HG03354 (cell line): ENCODE measurements at regions not wholly inside any gene's neighbourhood (a gene's known extent, or its start where the extent isn't known, plus 50 kb on each side); places are given as distances from the start of the nearest gene placed in this dataset.

Source experiments
- ATAC-seq: cut with Tn5 transposase; IDR thresholded peaks from one replicate; pipeline ENCODE4 v1.9.1; 2021; ENCODE audit warnings: mild to moderate bottlenecking; ENCODE audit not compliant: unreplicated experiment, poor library complexity, severe bottlenecking

DNA sequence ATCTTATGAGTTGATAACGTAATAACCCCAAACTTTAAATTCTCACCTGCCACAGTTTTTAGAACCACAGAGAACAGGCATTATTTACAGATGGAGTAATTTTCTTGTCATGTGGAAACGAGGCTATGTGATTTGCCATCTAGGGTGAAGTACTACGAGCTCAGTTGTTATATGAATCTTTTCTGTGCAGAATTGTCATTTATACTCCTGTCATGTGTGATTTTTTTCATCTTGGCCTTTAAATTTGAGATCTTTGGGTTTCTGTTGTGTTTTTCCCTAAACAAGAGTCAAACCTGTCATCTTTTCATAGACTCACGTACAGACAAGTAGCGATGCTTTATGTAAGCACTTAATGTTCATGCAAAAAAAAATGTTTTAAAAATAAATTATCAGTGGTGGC is 153.7 kb upstream of the TAC1 start:
- ATAC-seq, result no peak

DNA sequence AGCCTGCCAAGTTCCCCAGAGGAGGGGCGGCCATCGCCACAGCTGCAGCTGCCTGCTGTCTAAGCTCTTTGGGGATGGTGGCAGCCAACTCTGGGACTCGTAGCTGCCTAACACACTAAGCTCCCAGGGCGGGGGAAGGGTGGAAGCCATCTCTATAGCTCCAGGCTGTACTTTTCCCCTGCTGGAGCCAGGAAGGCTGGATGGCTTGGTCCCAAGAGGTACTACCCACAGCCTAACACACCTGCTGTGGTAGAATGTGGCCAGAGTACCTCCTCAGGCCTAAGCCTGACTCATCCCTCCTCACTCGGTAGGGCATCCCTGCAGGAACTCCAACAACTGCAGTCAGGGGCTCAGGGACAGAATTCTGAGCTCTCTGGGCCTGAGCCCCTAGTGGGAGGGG is 151.7 kb upstream of the TAC1 start:
- no peak for ATAC-seq

DNA sequence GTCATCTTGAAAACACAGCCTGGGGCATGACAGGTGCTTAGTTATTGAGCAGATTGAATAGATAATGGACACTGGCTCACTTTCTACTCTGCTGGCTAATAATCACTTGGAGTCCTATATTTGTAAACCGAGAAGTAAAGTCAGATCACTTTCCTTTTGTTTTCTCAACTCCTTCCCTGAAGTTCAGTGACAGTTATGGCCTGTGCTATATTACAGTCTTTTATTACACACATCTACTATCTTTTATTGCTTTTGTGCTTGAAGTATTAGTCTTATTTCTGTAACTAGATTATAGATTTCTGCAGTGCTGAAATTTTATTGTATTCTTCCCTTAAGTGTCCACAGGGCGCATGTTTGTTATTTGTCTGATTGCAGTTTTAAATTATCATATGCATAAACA is 136.4 kb upstream of the TAC1 start:
- no peak for ATAC-seq

DNA sequence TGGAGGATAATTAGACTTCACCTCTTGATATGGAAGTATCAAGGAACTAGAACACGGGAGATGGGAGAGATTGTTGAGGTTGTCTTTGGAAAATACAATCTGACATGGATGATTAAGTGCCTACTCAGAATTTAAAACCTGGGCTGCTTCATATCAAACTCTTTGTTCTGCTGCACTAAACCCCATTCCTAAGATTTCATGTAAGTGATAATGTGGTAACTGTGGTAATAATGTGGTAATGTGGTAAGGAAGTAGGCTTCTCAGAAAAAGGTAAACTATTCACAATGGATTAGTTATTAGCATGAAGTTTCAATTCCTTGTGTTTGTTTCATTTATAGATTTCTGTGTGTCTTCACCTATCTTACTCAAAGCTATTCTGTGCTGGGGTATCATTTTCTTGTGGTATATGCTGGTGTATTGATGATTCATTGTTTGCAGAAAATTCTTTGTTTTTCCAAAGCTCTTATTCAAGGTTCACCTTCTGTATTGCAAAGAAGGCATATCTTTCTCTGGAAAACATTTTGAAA is 129.9 kb upstream of the TAC1 start:
- peak; percentile 83 for ATAC-seq

DNA sequence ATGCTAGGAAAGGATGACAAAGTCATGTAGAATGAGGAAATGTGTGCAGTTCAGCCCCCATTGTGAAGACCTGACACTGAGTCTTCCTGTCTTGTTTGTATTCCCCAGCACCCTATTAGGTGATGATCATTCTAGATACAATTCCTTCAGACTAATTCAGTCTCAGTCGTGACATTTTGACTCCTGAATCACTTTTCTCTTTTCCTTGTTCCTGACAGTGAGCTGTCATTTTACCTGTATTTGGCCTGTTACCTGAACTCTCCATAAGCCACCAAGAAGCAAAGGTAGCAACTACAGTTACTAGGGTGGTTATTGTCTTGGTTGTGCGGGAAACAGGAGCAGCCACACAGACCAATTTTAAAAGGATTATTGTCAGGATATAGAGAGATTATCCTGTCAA is 111.4 kb upstream of the TAC1 start:
- ATAC-seq, result no peak

DNA sequence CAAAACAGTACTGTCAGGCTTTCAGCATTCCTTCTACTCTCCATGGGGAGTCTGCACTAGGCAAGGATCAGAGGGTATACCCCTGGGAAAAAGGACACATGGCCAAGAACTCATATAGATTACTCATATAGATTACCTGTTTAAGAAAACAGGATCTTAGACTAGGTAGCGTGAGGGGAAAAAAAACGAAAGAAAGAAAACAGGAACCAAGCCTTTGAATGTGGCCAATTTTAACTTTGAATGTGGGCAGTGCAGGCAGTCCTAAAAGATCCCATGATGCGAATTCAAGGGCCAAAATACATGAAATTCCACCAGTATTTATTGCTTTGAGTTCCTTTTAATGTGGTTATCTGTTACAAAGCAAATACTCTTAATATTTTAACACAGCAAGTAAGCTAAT is 108.6 kb upstream of the TAC1 start:
- peak; percentile 85 for ATAC-seq

DNA sequence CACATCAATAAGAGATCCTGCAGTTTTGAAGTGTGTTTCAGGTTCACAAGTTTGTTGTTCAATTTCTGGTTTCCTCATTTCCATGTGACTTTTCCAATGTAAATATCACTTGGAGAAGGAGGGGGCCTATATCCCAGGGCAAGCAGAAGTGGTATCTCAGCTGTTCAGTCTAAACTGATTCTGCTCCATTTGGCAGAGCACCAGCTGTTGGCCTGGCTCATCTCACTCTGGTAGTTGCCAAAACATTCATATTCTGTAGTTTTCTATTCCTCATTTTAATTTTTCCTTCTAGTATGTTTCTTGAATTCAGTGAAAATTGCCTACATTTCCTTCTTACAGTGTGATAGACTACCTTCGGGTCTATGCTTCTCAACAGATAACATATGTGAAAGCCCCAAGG is 101.8 kb upstream of the TAC1 start:
- ATAC-seq, result no peak

DNA sequence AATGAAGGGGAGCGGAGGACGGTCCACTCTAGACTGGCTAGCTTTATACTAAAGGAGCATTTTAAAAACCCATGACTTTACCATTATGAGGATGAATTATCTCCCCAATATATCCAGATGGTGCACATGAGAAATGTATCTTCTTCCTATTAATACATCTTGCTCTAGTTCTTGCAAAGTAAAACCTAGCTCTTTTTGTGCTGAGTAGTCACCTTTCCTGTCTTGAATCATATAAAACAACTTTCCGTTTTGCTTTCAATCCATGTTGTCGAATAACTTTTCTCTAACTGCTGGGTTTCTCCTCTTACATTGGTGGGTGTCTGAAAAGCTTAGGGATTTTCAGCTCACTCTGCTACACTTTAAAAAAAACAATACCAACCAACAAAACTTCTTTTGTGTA is 96.3 kb upstream of the TAC1 start:
- no peak for ATAC-seq

DNA sequence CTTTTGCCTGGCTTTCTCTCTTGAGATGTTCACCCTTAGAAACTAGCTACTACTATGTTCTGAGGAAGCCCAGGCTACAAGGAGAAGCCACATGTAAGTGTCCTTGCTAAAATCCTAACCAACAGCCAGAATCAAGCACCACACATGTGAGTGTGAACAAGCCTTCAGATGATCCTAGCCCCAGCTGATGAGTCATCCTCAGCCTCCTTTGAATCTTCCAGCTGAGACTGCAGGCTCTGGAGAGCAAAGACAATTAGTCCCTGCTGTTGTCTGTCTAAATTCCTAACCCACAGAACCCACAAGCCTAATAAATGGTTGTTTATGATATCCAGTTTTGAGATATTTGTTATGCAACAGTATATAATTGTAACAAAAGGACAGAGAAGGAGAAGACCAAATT is 92.8 kb upstream of the TAC1 start:
- no peak for ATAC-seq

DNA sequence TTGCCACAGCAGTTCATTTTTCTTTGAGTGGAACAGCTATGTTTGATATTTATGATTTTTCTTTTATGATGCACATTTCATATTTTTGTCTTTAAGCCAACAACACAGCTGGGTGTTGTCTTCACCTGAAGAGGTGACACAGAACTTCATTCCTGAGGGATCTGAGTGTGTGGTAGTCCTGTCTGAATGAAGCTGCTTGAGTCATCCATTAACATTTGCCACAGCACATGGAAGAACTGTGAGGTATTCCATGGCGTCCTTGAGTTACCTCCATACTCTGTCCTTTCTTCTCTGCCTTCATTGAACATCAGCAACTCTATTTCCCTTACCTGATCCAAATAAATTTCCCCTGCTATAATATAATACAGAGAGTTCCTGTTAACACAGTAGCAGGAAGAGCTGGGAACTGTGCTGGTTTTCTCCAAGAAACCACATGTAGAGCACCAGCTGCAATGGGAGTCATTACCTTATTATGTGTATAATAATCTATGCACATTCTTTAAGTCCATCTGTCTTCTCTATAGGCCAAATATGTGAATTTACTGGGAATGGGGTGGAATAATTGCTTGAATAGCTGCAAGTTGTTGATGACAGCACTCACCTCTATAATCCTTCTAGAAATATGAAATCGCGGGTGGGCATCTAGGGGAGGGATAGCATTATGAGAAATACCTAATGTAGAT is 72.4 kb upstream of the TAC1 start:
- no peak for ATAC-seq

DNA sequence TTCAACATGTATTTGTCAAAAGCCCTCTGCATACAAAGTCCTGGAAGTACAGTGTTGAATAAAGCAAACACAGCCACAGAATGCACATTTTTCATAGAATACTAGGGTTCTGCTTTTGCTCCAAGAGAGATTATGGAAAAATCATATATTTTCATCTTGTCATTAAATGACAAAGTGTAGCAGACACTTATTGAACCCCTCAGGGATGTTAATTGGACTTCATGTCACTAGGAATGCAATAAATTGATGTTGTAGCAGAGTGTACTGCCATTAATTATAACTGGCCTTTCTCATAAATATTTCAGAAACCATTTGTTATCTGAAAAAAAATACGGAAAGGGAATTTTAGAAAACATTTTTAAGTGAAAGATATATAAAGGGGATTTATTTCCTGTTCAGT is 64.5 kb upstream of the TAC1 start:
- no peak for ATAC-seq

DNA sequence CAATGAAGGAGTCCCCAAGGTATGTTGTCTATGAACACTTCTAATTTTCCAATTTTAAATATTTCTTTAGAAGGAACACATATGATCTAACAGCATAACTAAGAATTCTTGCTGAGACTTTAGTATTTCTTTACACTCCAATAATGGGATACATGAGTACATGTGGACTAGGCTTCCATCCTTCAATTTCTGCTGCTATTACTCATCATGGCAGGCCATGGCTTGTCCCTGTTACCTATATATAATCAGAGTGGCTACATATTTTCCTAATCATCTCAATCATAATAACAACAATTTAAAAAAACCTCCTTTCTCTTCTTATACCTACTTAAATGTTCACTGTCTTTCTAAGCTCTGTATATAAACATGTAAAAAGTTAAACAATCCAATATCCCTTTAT is 60.3 kb upstream of the TAC1 start:
- no peak for ATAC-seq

DNA sequence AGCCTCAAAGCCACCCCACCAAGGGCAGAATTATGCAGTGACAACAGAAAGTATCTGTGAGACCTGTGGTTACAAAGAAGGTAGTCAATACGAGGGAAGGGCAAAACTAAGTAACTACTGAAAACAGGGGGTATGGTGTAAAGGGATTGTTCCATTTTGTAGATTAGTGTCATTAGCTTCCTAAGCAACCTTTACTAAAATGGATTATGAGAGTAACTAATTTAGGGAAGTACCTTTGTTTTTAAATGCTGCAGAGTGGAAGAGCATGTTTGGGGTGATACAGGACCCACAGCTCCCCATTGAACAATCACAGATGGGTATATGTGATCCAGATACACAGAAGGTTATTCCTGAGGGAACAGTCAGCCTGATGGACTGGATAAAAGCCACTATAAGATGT is 51.3 kb upstream of the TAC1 start:
- no peak for ATAC-seq
